PC-3 (cell line): ENCODE measurements at regions not wholly inside any gene's neighbourhood (a gene's known extent, or its start where the extent isn't known, plus 50 kb on each side); places are given as distances from the start of the nearest gene placed in this dataset.

Experiments
- ATAC-seq: fragments of 200-7000 bp; cut with Tn5 transposase; 2 replicates; pipeline ENCODE4 v1.9.1; 2020; ENCODE audit warnings: mild to moderate bottlenecking, moderate library complexity
- BruUV-seq: library from RNA; stranded (reverse); fragments of 400-500 nt; replicated peaks from 2 replicates; lab custom pipeline; 2021; lab: Mats Ljungman, UMichigan
- CTCF ChIA-PET: fragments of 300-600 bp; sonication (Branson Sonifier 250); formaldehyde crosslinking; loops from one replicate; lab custom pipeline; 2022; ENCODE audit warnings: antibody characterized with exemption; lab: Charles Lee
- POLR2A ChIA-PET: fragments of 300-600 bp; sonication (Branson Sonifier 250); formaldehyde crosslinking; loops from one replicate; lab custom pipeline; 2022; ENCODE audit warnings: antibody characterized with exemption; ENCODE audit not compliant: unreplicated experiment; lab: Charles Lee
- DNase-seq: peaks from one replicate; pipeline ENCODE4 v3.0.0-alpha.2; 2015
- H2AFZ ChIP-seq: fragments of 300-600 bp; sonication (generic); 2 replicates; pipeline ENCODE4 v1.6.0; 2016; ENCODE audit warnings: antibody characterized with exemption, low read length
- H3F3A ChIP-seq: fragments of 300-600 bp; sonication (generic); one replicate; pipeline ENCODE4 v1.6.0; 2017; ENCODE audit warnings: antibody characterized with exemption, low read length, control low read depth, mild to moderate bottlenecking; ENCODE audit not compliant: unreplicated experiment
- H3K27ac ChIP-seq: fragments of 300-600 bp; sonication (generic); 2 replicates; pipeline ENCODE4 v1.5.1; 2016; ENCODE audit warnings: mild to moderate bottlenecking, low read length
- H3K27me3 ChIP-seq: fragments of 300-600 bp; sonication (generic); 2 replicates; pipeline ENCODE4 v1.6.1; 2016; ENCODE audit warnings: low read length, mixed read lengths
- H3K36me3 ChIP-seq: fragments of 300-600 bp; sonication (generic); 2 replicates; pipeline ENCODE4 v1.6.1; 2016; ENCODE audit warnings: low read depth, mixed run types, low read length, mixed read lengths
- H3K4me1 ChIP-seq: fragments of 300-600 bp; sonication (generic); 2 replicates; pipeline ENCODE4 v1.5.1; 2016; ENCODE audit warnings: low read length; ENCODE audit not compliant: insufficient read depth
- H3K4me2 ChIP-seq: fragments of 300-600 bp; sonication (generic); 2 replicates; pipeline ENCODE4 v1.6.0; 2016; ENCODE audit warnings: low read length
- H3K4me3 ChIP-seq: fragments of 300-600 bp; sonication (generic); 2 replicates; pipeline ENCODE4 v1.5.1; 2016; ENCODE audit warnings: mild to moderate bottlenecking, low read length, mixed read lengths
- H3K79me2 ChIP-seq: fragments of 300-600 bp; sonication (generic); 2 replicates; pipeline ENCODE4 v1.6.1; 2017; ENCODE audit warnings: low read length, mixed read lengths
- H3K9ac ChIP-seq: fragments of 300-600 bp; sonication (generic); 2 replicates; pipeline ENCODE4 v1.6.0; 2016; ENCODE audit warnings: mild to moderate bottlenecking, low read length
- H3K9me2 ChIP-seq: fragments of 300-600 bp; sonication (generic); replicated peaks from 2 replicates; pipeline ENCODE4 v1.6.1; 2016; ENCODE audit warnings: mixed run types, low read length, mixed read lengths
- H3K9me3 ChIP-seq: fragments of 300-600 bp; sonication (generic); 2 replicates; pipeline ENCODE4 v1.6.1; 2016; ENCODE audit warnings: low read length, mixed read lengths
- H4K20me1 ChIP-seq: fragments of 300-600 bp; sonication (generic); 2 replicates; pipeline ENCODE4 v1.6.1; 2016; ENCODE audit warnings: low read length, mixed read lengths
- EZH2 ChIP-seq: fragments of 300-600 bp; sonication (generic); IDR thresholded peaks from one replicate; pipeline ENCODE4 v1.6.1; 2017; ENCODE audit warnings: antibody characterized with exemption, mild to moderate bottlenecking, low read length; ENCODE audit not compliant: unreplicated experiment
- EZH2phosphoT487 ChIP-seq: fragments of 300-600 bp; sonication (generic); IDR thresholded peaks from 2 replicates; pipeline ENCODE4 v1.6.1; 2018; ENCODE audit warnings: mild to moderate bottlenecking, antibody characterized with exemption, low read length, borderline replicate concordance
- intact Hi-C: fragments of 100-400 bp; cut with micrococcal nuclease; formaldehyde crosslinking; loops from 2 replicates; pipeline ENCODE4 v1.9.0; 2023
- TF ChIP-seq, protein P1 (sequence below): fragments of 300-600 bp; sonication (generic); conservative IDR thresholded peaks from 2 replicates; pipeline ENCODE4 v1.5.1; 2017; ENCODE audit warnings: antibody characterized with exemption, low read depth, mild to moderate bottlenecking, low read length

DNA sequence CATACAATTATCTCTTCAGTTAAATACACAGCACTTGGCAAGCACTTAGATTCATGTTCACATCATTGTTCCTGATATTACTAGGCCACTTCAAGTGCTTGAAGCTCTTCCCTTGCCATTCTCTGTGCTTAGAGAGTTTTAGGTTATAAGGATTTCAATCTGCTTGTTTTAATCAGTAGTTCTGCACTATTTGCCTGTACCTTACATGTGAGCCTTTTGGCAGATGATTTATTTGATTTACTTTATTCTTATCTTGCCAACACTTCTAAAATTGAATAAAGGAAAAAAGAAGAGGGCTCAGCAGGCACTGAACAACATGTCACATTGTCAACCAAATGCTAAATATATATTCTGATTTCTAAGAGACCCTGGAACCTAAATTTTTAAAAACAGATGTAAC, 363.8 kb upstream of the USP15 start:
- TF ChIP-seq EZH2phosphoT487 (no peak), EZH2 (no peak)
- TF ChIP-seq, protein P1, sequence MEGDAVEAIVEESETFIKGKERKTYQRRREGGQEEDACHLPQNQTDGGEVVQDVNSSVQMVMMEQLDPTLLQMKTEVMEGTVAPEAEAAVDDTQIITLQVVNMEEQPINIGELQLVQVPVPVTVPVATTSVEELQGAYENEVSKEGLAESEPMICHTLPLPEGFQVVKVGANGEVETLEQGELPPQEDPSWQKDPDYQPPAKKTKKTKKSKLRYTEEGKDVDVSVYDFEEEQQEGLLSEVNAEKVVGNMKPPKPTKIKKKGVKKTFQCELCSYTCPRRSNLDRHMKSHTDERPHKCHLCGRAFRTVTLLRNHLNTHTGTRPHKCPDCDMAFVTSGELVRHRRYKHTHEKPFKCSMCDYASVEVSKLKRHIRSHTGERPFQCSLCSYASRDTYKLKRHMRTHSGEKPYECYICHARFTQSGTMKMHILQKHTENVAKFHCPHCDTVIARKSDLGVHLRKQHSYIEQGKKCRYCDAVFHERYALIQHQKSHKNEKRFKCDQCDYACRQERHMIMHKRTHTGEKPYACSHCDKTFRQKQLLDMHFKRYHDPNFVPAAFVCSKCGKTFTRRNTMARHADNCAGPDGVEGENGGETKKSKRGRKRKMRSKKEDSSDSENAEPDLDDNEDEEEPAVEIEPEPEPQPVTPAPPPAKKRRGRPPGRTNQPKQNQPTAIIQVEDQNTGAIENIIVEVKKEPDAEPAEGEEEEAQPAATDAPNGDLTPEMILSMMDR = no peak
- Histone ChIP-seq H3K4me3 (no peak overlapping the region), H3F3A (no peaks in the 10 kb centered on the region), H3K4me1 (no peaks in the 10 kb centered on the region), H3K79me2 (no peaks in the 10 kb centered on the region), H3K27ac (no peak overlapping the region), H2AFZ (no peak overlapping the region), H3K9me2 (no peaks in the 10 kb centered on the region), H3K27me3 (no peaks in the 10 kb centered on the region), H3K9ac (no peak overlapping the region), H4K20me1 (no peaks in the 10 kb centered on the region), H3K36me3 (no peaks in the 10 kb centered on the region), H3K9me3 (0 out of 2 replicates have a peak, but pooled peaks cover 3% of the 10 kb centered on the region), H3K4me2 (no peak overlapping the region)
- DNase-seq = no peak
- ChIA-PET POLR2A (no interaction called here), CTCF (no interaction called here)
- ATAC-seq = no peak
- BruUV-seq = no TSS peak
- intact Hi-C loops = no loop called here

DNA sequence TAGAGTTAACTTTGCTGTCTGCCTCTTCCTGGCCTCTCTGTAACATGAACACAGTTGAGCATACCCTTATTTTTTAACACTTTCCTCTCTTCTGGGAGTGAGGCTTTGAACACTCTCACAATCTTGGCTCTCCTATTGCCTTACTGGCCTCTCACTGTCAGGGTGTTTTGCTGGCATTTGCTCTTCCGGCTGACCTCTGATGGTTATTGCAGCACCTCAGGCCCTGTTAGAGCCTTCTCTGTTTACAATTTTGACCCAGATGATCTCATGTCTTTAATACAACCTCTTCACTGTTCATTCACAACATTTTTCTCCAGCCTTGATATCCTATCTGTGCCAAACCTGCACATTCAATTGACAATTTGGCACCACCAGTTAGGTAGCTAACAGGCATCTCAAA, 357.8 kb upstream of the USP15 start:
- H3K9ac ChIP-seq = no peak overlapping the region
- no peaks in the 10 kb centered on the region for H3K4me1 ChIP-seq
- H4K20me1 ChIP-seq = no peaks in the 10 kb centered on the region
- no peaks in the 10 kb centered on the region for H3K9me2 ChIP-seq
- CTCF ChIA-PET = no interaction called here
- no peaks in the 10 kb centered on the region for H3K79me2 ChIP-seq
- no peak overlapping the region for H3K27ac ChIP-seq
- H3K27me3 ChIP-seq = no peaks in the 10 kb centered on the region
- POLR2A ChIA-PET = no interaction called here
- H2AFZ ChIP-seq = no peak overlapping the region
- intact Hi-C loops = no loop called here
- H3K9me3 ChIP-seq = 0 out of 2 replicates have a peak, but pooled peaks cover 3% of the 10 kb centered on the region
- TF ChIP-seq, protein P1 = no peak
- TF ChIP-seq EZH2 (no peak), EZH2phosphoT487 (no peak)
- H3K36me3 ChIP-seq = no peaks in the 10 kb centered on the region
- no peaks in the 10 kb centered on the region for H3F3A ChIP-seq
- no TSS peak for BruUV-seq
- H3K4me3 ChIP-seq = no peak overlapping the region
- ATAC-seq (no peak), DNase-seq (no peak)
- no peak overlapping the region for H3K4me2 ChIP-seq

DNA sequence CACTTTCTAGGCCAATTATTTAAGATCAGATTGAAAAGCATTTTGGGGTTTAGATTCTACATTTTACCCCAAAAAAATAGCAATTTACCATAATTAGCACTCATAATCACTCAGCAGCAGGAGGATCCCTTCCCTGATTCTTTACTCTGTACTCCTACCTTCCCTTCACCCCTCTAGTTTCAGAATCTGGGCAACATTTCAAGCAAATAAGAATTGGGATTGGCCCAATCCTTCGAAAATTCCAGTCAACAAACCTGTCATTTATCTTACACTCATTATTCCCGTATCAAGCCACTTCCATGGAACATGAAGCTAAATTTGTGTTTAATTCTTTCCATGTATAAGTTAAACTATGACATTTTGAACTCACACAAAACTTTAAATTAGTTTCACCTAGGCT, 349.1 kb upstream of the USP15 start:
- ATAC-seq = no peak
- Histone ChIP-seq H3K9me3 (no peaks in the 10 kb centered on the region), H3K27ac (no peak overlapping the region), H3K27me3 (no peaks in the 10 kb centered on the region), H3K36me3 (no peaks in the 10 kb centered on the region), H3K9me2 (no peaks in the 10 kb centered on the region), H3F3A (no peaks in the 10 kb centered on the region), H3K4me3 (no peak overlapping the region), H4K20me1 (no peaks in the 10 kb centered on the region), H3K4me2 (no peak overlapping the region), H3K9ac (no peak overlapping the region), H3K79me2 (no peaks in the 10 kb centered on the region), H3K4me1 (no peaks in the 10 kb centered on the region), H2AFZ (no peak overlapping the region)
- TF ChIP-seq EZH2phosphoT487 = no peak
- POLR2A ChIA-PET = no interaction called here
- intact Hi-C loops = no loop called here
- no peak for DNase-seq
- BruUV-seq = no TSS peak
- CTCF ChIA-PET = no interaction called here
